HEK293 (cell line): ENCODE measurements at regions not wholly inside any gene's neighbourhood (a gene's known extent, or its start where the extent isn't known, plus 50 kb on each side); places are given as distances from the start of the nearest gene placed in this dataset.

Experiments used
- CTCF ChIA-PET: fragments of 350-600 bp; formaldehyde crosslinking; extraction: SDS; loops from one replicate; lab custom pipeline; 2021; ENCODE audit warnings: antibody characterized with exemption; lab: Yijun Ruan, JAX
- POLR2A ChIA-PET: fragments of 300-600 bp; formaldehyde crosslinking; extraction: SDS; loops from one replicate; lab custom pipeline; 2020; ENCODE audit warnings: antibody characterized with exemption, inconsistent platforms; lab: Yijun Ruan, JAX
- H3K27ac ChIP-seq: fragments of 200-500 bp; sonication (Bioruptor generic); 2 replicates; pipeline ENCODE4 v1.5.1; 2014; ENCODE audit warnings: low read depth, low read length, control low read depth, inconsistent platforms; ENCODE audit errors: extremely low read depth
- H3K36me3 ChIP-seq, 2 experiments: fragments of 200-500 bp in 1 of 2; sonication (Bioruptor generic) in 1 of 2; 1 replicate in 1 of 2; 2 replicates in 1 of 2; pipeline ENCODE4 v1.5.1; 2014 to 2017; ENCODE audit warnings: inconsistent platforms in 2 of 2, low read length in 2 of 2; ENCODE audit not compliant: control insufficient read depth in 2 of 2, insufficient read depth in 1 of 2
- H3K4me1 ChIP-seq: fragments of 200-500 bp; sonication (Bioruptor generic); 2 replicates; pipeline ENCODE4 v1.5.1; 2014; ENCODE audit warnings: mild to moderate bottlenecking, low read length, inconsistent platforms; ENCODE audit not compliant: control insufficient read depth, insufficient read depth
- H3K4me3 ChIP-seq: 2 replicates; pipeline ENCODE4 v1.5.1; 2011; ENCODE audit warnings: low read depth, mild to moderate bottlenecking, control low read depth, low read length, moderate library complexity
- H3K9me3 ChIP-seq: fragments of 200-500 bp; sonication (Bioruptor generic); 2 replicates; pipeline ENCODE4 v1.5.1; 2014; ENCODE audit warnings: low read depth, low read length, inconsistent platforms; ENCODE audit not compliant: control insufficient read depth, insufficient read depth
- GLIS1 ChIP-seq: fragments of 450-650 bp; formaldehyde crosslinking; IDR thresholded peaks from 2 replicates; pipeline ENCODE4 v1.5.1; 2016; ENCODE audit warnings: missing biosample characterization, missing genetic modification characterization
- HOXD13 ChIP-seq: sonication (generic); formaldehyde crosslinking; IDR thresholded peaks from 2 replicates; pipeline ENCODE4 v1.8.0; 2022; ENCODE audit warnings: missing genetic modification reagents, borderline replicate concordance
- OVOL3 ChIP-seq: fragments of 450-650 bp; formaldehyde crosslinking; IDR thresholded peaks from 2 replicates; pipeline ENCODE4 v1.5.1; 2016; ENCODE audit warnings: missing biosample characterization, missing genetic modification characterization
- ZEB2 ChIP-seq: fragments of 450-650 bp; formaldehyde crosslinking; IDR thresholded peaks from 2 replicates; pipeline ENCODE4 v1.5.1; 2016; ENCODE audit warnings: missing biosample characterization, missing genetic modification characterization
- ZNF155 ChIP-seq: fragments of 450-650 bp; formaldehyde crosslinking; IDR thresholded peaks from 2 replicates; pipeline ENCODE4 v1.5.1; 2016; ENCODE audit warnings: missing biosample characterization, missing genetic modification characterization
- ZNF157 ChIP-seq: fragments of 450-650 bp; formaldehyde crosslinking; IDR thresholded peaks from 2 replicates; pipeline ENCODE4 v1.5.1; 2016; ENCODE audit warnings: missing biosample characterization, missing genetic modification characterization
- ZNF239 ChIP-seq: fragments of 450-650 bp; formaldehyde crosslinking; IDR thresholded peaks from 2 replicates; pipeline ENCODE4 v1.5.1; 2016; ENCODE audit warnings: missing biosample characterization, missing genetic modification characterization
- ZNF248 ChIP-seq: fragments of 450-650 bp; formaldehyde crosslinking; IDR thresholded peaks from 2 replicates; pipeline ENCODE4 v1.5.1; 2017; ENCODE audit warnings: missing biosample characterization, missing genetic modification characterization
- ZNF341 ChIP-seq: fragments of 450-650 bp; formaldehyde crosslinking; IDR thresholded peaks from 2 replicates; pipeline ENCODE4; 2016; ENCODE audit warnings: low read depth, missing biosample characterization, missing genetic modification characterization
- ZNF366 ChIP-seq: fragments of 450-650 bp; formaldehyde crosslinking; conservative IDR thresholded peaks from 2 replicates; pipeline ENCODE4 v1.5.1; 2016; ENCODE audit warnings: missing biosample characterization, missing genetic modification characterization
- ZNF37A ChIP-seq: fragments of 450-650 bp; IDR thresholded peaks from 2 replicates; pipeline ENCODE4 v1.5.1; 2018; ENCODE audit warnings: missing biosample characterization, missing genetic modification characterization
- ZNF571 ChIP-seq: fragments of 450-650 bp; formaldehyde crosslinking; IDR thresholded peaks from 2 replicates; pipeline ENCODE4 v1.5.0; 2017; ENCODE audit warnings: missing biosample characterization, missing genetic modification characterization
- ZNF626 ChIP-seq: fragments of 450-650 bp; sonication (Bioruptor Pico); formaldehyde crosslinking; IDR thresholded peaks from 2 replicates; pipeline ENCODE4 v1.5.1; 2018; ENCODE audit warnings: missing biosample characterization, missing genetic modification characterization, inconsistent platforms
- ZNF654 ChIP-seq: fragments of 450-650 bp; formaldehyde crosslinking; IDR thresholded peaks from 2 replicates; pipeline ENCODE4 v1.5.1; 2016; ENCODE audit warnings: low read depth, missing biosample characterization, missing genetic modification characterization
- ZNF664 ChIP-seq: fragments of 450-650 bp; formaldehyde crosslinking; IDR thresholded peaks from 2 replicates; pipeline ENCODE4 v1.5.1; 2016; ENCODE audit warnings: missing biosample characterization, missing genetic modification characterization
- ZNF677 ChIP-seq: fragments of 450-650 bp; IDR thresholded peaks from 2 replicates; pipeline ENCODE4 v1.5.0; 2018; ENCODE audit warnings: missing biosample characterization, mild to moderate bottlenecking, missing genetic modification characterization, moderate library complexity
- ZNF768 ChIP-seq: fragments of 450-650 bp; formaldehyde crosslinking; IDR thresholded peaks from 2 replicates; pipeline ENCODE4 v1.5.1; 2018; ENCODE audit warnings: missing biosample characterization, mild to moderate bottlenecking, missing genetic modification characterization
- ZNF776 ChIP-seq: fragments of 450-650 bp; formaldehyde crosslinking; IDR thresholded peaks from 2 replicates; pipeline ENCODE4 v1.5.0; 2017; ENCODE audit warnings: missing biosample characterization, missing genetic modification characterization, borderline replicate concordance
- ZXDB ChIP-seq: fragments of 450-650 bp; formaldehyde crosslinking; IDR thresholded peaks from 2 replicates; pipeline ENCODE4 v1.5.1; 2016; ENCODE audit warnings: missing biosample characterization, missing genetic modification characterization
- TF ChIP-seq, protein P1 (sequence below): fragments of 450-650 bp; formaldehyde crosslinking; IDR thresholded peaks from 2 replicates; pipeline ENCODE4 v1.5.1; 2017; ENCODE audit warnings: missing biosample characterization, missing genetic modification characterization
- TF ChIP-seq, protein P2 (sequence below): fragments of 450-650 bp; formaldehyde crosslinking; IDR thresholded peaks from 2 replicates; pipeline ENCODE4 v1.5.1; 2016; ENCODE audit warnings: missing biosample characterization, missing genetic modification characterization
- TF ChIP-seq, protein P3 (sequence below): fragments of 450-650 bp; formaldehyde crosslinking; IDR thresholded peaks from 2 replicates; pipeline ENCODE4 v1.5.1; 2017; ENCODE audit warnings: missing biosample characterization, missing genetic modification characterization

DNA sequence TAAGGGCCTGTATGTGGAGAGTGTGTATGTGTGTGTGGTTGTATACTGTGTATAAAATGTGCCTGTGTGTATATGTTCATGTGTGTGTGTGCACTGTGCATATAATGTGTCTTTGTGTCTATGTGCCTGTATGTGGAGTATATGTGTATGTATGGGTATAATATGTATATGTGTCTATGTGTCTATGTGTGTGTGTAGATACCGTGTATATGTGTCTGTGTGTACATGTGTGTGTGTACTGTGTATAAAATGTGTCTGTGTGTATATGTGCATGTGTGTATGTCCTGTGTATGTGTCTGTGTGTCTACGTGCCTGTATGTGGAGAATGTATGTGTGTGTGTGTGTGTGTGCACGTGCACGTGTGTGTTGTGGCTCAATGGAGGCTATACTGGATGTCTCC is 200.4 kb upstream of the ZFHX3 start:
- POLR2A ChIA-PET = no interaction called here
- Histone ChIP-seq H3K27ac (no peak overlapping the region), H3K4me1 (no peaks in the 10 kb centered on the region), H3K36me3 (no peaks in the 10 kb centered on the region), H3K9me3 (no peaks in the 10 kb centered on the region), H3K4me3 (no peak overlapping the region)
- TF ChIP-seq HOXD13 (CRISPR knock-in tag) = no peak
- TF ChIP-seq, protein P1, sequence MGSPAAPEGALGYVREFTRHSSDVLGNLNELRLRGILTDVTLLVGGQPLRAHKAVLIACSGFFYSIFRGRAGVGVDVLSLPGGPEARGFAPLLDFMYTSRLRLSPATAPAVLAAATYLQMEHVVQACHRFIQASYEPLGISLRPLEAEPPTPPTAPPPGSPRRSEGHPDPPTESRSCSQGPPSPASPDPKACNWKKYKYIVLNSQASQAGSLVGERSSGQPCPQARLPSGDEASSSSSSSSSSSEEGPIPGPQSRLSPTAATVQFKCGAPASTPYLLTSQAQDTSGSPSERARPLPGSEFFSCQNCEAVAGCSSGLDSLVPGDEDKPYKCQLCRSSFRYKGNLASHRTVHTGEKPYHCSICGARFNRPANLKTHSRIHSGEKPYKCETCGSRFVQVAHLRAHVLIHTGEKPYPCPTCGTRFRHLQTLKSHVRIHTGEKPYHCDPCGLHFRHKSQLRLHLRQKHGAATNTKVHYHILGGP = peak; percentile 6; the same call in 1 of the 2 replicates
- TF ChIP-seq ZNF768 = no peak
- TF ChIP-seq ZNF571 (tag by site-specific recombination) = no peak
- peak; percentile 54; the same call in 1 of the 2 replicates for TF ChIP-seq ZNF776 (tag by site-specific recombination)
- TF ChIP-seq ZEB2 (tag by site-specific recombination) = no peak
- TF ChIP-seq ZNF248 (tag by site-specific recombination) = no peak
- 0 out of 2 replicates have a peak, but pooled peaks have one; percentile 30 for TF ChIP-seq ZNF239 (tag by site-specific recombination)
- no peak for TF ChIP-seq ZNF155 (tag by site-specific recombination)
- CTCF ChIA-PET = no interaction called here

DNA sequence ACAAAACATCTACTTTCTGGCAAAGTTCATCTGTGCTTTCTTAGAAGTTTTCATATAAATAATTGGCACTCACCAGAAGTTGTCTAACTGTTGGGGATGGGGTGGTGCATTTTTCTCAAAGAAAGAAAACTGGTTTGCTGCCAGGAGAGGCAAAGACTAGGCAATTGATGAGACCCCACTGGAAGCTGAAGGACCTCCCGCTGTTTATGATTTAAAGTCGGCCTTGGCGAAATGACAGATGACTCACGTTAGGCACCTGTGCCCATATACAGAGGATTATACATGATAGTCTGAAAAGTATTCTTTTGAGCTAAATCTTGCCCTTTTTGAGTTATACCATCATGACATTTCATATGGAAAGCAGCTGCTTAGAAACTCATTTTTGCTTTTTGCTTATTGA is 193.0 kb upstream of the ZFHX3 start:
- H3K27ac ChIP-seq = no peak overlapping the region
- TF ChIP-seq GLIS1 (tag by site-specific recombination) (peak; percentile 93), ZNF157 (tag by site-specific recombination) (no peak)
- CTCF ChIA-PET = no interaction called here
- H3K4me1 ChIP-seq = peaks cover 6% of the 10 kb centered on the region; the same call in 1 of the 2 replicates
- POLR2A ChIA-PET = no interaction called here
- H3K9me3 ChIP-seq = no peaks in the 10 kb centered on the region
- no peak overlapping the region for H3K4me3 ChIP-seq
- no peaks in the 10 kb centered on the region for H3K36me3 ChIP-seq

DNA sequence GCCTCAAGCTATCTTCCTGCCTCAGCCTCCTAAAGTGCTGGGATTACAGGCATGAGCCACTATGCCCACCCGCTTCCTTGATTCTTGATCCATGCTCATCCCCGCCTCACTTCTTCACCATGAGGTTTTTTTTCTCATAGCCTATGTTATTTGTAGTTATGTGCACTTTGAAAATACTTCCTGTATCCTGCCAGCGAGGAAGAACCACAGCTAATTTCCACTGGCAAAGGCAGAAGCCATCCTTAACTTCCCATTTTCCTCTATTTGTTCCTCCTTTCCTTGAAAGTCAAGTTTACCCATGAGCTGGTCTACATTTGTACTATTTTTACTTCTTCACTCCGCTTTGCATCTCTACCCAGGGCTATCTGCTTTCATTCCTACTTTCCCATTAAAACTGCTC is 189.7 kb upstream of the ZFHX3 start:
- Histone ChIP-seq H3K4me1 (peaks cover 6% of the 10 kb centered on the region), H3K4me3 (no peak overlapping the region), H3K9me3 (no peaks in the 10 kb centered on the region), H3K27ac (no peak overlapping the region), H3K36me3 (no peaks in the 10 kb centered on the region)
- ChIA-PET POLR2A (no interaction called here), CTCF (no interaction called here)
- TF ChIP-seq, protein P2, sequence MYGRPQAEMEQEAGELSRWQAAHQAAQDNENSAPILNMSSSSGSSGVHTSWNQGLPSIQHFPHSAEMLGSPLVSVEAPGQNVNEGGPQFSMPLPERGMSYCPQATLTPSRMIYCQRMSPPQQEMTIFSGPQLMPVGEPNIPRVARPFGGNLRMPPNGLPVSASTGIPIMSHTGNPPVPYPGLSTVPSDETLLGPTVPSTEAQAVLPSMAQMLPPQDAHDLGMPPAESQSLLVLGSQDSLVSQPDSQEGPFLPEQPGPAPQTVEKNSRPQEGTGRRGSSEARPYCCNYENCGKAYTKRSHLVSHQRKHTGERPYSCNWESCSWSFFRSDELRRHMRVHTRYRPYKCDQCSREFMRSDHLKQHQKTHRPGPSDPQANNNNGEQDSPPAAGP (tag by site-specific recombination) = no peak
- TF ChIP-seq ZNF37A (tag by site-specific recombination) (no peak), ZNF654 (tag by site-specific recombination) (no peak), OVOL3 (tag by site-specific recombination) (no peak), ZNF664 (tag by site-specific recombination) (no peak), ZNF366 (tag by site-specific recombination) (no peak), ZNF626 (no peak), ZXDB (tag by site-specific recombination) (no peak), ZNF341 (tag by site-specific recombination) (no peak), ZNF677 (tag by site-specific recombination) (no peak)
- TF ChIP-seq, protein P3, sequence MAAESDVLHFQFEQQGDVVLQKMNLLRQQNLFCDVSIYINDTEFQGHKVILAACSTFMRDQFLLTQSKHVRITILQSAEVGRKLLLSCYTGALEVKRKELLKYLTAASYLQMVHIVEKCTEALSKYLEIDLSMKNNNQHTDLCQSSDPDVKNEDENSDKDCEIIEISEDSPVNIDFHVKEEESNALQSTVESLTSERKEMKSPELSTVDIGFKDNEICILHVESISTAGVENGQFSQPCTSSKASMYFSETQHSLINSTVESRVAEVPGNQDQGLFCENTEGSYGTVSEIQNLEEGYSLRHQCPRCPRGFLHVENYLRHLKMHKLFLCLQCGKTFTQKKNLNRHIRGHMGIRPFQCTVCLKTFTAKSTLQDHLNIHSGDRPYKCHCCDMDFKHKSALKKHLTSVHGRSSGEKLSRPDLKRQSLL (tag by site-specific recombination) = no peak
